Mucosa of descending colon (tissue), 3 donors: ENCODE measurements at regions not wholly inside any gene's neighbourhood (a gene's known extent, or its start where the extent isn't known, plus 50 kb on each side); places are given as distances from the start of the nearest gene placed in this dataset.

Source experiments
- ATAC-seq: fragments of 200-7000 bp; cut with Tn5 transposase; one replicate; pipeline ENCODE4 v1.9.1; 2020; ENCODE audit warnings: mild to moderate bottlenecking, moderate library complexity
- DNase-seq, 3 donors: peaks; one replicate each; pipeline ENCODE4 v3.0.0-alpha.2; 2020
- H3K36me3 ChIP-seq: fragments of 200-600 bp; one replicate; pipeline ENCODE4 v1.8.0; 2021; ENCODE audit warnings: low read depth, mild to moderate bottlenecking
- H3K4me1 ChIP-seq: fragments of 200-600 bp; one replicate; pipeline ENCODE4 v1.8.0; 2021; ENCODE audit warnings: low read depth, mild to moderate bottlenecking
- H3K4me3 ChIP-seq: fragments of 200-600 bp; one replicate; pipeline ENCODE4 v1.8.0; 2021; ENCODE audit warnings: mild to moderate bottlenecking
- H3K9me3 ChIP-seq: fragments of 200-600 bp; one replicate; pipeline ENCODE4 v1.8.0; 2021; ENCODE audit warnings: mild to moderate bottlenecking
- CTCF ChIP-seq: fragments of 200-600 bp; IDR thresholded peaks from one replicate; pipeline ENCODE4 v1.8.0; 2022; ENCODE audit warnings: antibody characterized with exemption, mild to moderate bottlenecking
- intact Hi-C, 2 donors: fragments of 100-400 bp; cut with DNase I in 1 of 2; cut with micrococcal nuclease in 1 of 2; formaldehyde crosslinking; loops; one replicate each; pipeline versions ENCODE4 v1.11.0 to v1.11.1; 2022; cut with DNase I, micrococcal nuclease
- donor health status: DM: no; HTN: no; CAD: no; lungs with moderate emphysema.
- donor health status: DM: no; HTN: no; CAD: no.
- donor health status: DM: no; HTN: yes; CAD: no.

GRCh38 chr11:92384802-92385201 lies 160.2 kb downstream of the FAT3 start:
- Histone ChIP-seq H3K4me1 (no peaks in the 10 kb centered on the region), H3K36me3 (no peaks in the 10 kb centered on the region), H3K4me3 (no peak overlapping the region), H3K9me3 (no peaks in the 10 kb centered on the region)
- intact Hi-C loops = no loop called here
- DNase-seq = no peak
- TF ChIP-seq CTCF = no peak
- ATAC-seq = no peak

- no peaks in the 10 kb centered on the region for H3K9me3 ChIP-seq
- no peaks in the 10 kb centered on the region for H3K4me1 ChIP-seq
- no peak overlapping the region for H3K4me3 ChIP-seq
- TF ChIP-seq CTCF = no peak
- no peak for DNase-seq
- intact Hi-C loops = no loop called here
- H3K36me3 ChIP-seq = no peaks in the 10 kb centered on the region
- ATAC-seq = no peak
Measured at GRCh38 chr11:92386577-92386976, 162.0 kb downstream of the FAT3 start.

- H3K36me3 ChIP-seq = no peaks in the 10 kb centered on the region
- no peak for TF ChIP-seq CTCF
- no peaks in the 10 kb centered on the region for H3K9me3 ChIP-seq
- ATAC-seq (no peak), DNase-seq (no peak)
- intact Hi-C loops = no loop called here
- no peaks in the 10 kb centered on the region for H3K4me1 ChIP-seq
- no peak overlapping the region for H3K4me3 ChIP-seq
Measured at GRCh38 chr11:92387859-92388258, 163.2 kb downstream of the FAT3 start.

- intact Hi-C loops = no loop called here
- DNase-seq = no peak
- no peak for ATAC-seq
- Histone ChIP-seq H3K36me3 (no peaks in the 10 kb centered on the region), H3K4me1 (no peaks in the 10 kb centered on the region), H3K4me3 (no peak overlapping the region), H3K9me3 (no peaks in the 10 kb centered on the region)
- TF ChIP-seq CTCF = no peak
Measured at GRCh38 chr11:92388380-92388779, 163.8 kb downstream of the FAT3 start.

GRCh38 chr11:92390783-92391182 lies 166.2 kb downstream of the FAT3 start:
- no peaks in the 10 kb centered on the region for H3K9me3 ChIP-seq
- TF ChIP-seq CTCF = no peak
- no peak for DNase-seq
- intact Hi-C loops = no loop called here
- no peak for ATAC-seq
- no peak overlapping the region for H3K4me3 ChIP-seq
- H3K4me1 ChIP-seq = no peaks in the 10 kb centered on the region
- H3K36me3 ChIP-seq = no peaks in the 10 kb centered on the region

GRCh38 chr11:92391364-92391763 lies 166.7 kb downstream of the FAT3 start:
- H3K36me3 ChIP-seq = no peaks in the 10 kb centered on the region
- ATAC-seq = no peak
- no peak for DNase-seq
- intact Hi-C loops = no loop called here
- no peak for TF ChIP-seq CTCF
- H3K4me1 ChIP-seq = no peaks in the 10 kb centered on the region
- no peaks in the 10 kb centered on the region for H3K9me3 ChIP-seq
- no peak overlapping the region for H3K4me3 ChIP-seq
